Jurkat, Clone E6-1 (cell line): ENCODE measurements at regions not wholly inside any gene's neighbourhood (a gene's known extent, or its start where the extent isn't known, plus 50 kb on each side); places are given as distances from the start of the nearest gene placed in this dataset.

Experiments
- DNase-seq: peaks from one replicate; pipeline ENCODE4 v3.0.0-alpha.2; 2011; ENCODE audit warnings: low read depth, low spot score
- H3K4me3 ChIP-seq: 2 replicates; pipeline ENCODE4 v1.5.1; 2011; ENCODE audit warnings: mild to moderate bottlenecking, low read length, control low read depth, moderate library complexity

GRCh38 chr13:103192511-103193135 is 126.4 kb upstream of the SLC10A2 start:
- H3K4me3 ChIP-seq, result no peak overlapping the region
- no peak for DNase-seq

- DNase-seq, result no peak
- H3K4me3 ChIP-seq, result no peak overlapping the region
Observed at GRCh38 chr13:103190841-103191240, 124.6 kb upstream of the SLC10A2 start.

- DNase-seq, result peak; percentile 25
- H3K4me3 ChIP-seq, result no peak overlapping the region
Observed at GRCh38 chr13:103188713-103189326, 122.6 kb upstream of the SLC10A2 start.

GRCh38 chr13:103187721-103188156 is 121.5 kb upstream of the SLC10A2 start:
- H3K4me3 ChIP-seq, result no peak overlapping the region
- no peak for DNase-seq

- no peak overlapping the region for H3K4me3 ChIP-seq
- no peak for DNase-seq
Observed at GRCh38 chr13:103184413-103184812, 118.2 kb upstream of the SLC10A2 start.

- DNase-seq, result no peak
- H3K4me3 ChIP-seq, result no peak overlapping the region
Observed at GRCh38 chr13:103178986-103179943, 113.0 kb upstream of the SLC10A2 start.

GRCh38 chr13:103174966-103175365 is 108.7 kb upstream of the SLC10A2 start:
- no peak overlapping the region for H3K4me3 ChIP-seq

GRCh38 chr13:103168901-103169508 is 102.8 kb upstream of the SLC10A2 start:
- no peak overlapping the region for H3K4me3 ChIP-seq
- no peak for DNase-seq

More at GRCh38 chr13:103174966-103175365, 108.7 kb upstream of the SLC10A2 start:
- no peak for DNase-seq

- no peak for DNase-seq
- H3K4me3 ChIP-seq, result no peak overlapping the region
Observed at GRCh38 chr13:103164251-103164650, 98.0 kb upstream of the SLC10A2 start.

GRCh38 chr13:103161476-103161875 is 95.3 kb upstream of the SLC10A2 start:
- DNase-seq, result no peak
- H3K4me3 ChIP-seq, result no peak overlapping the region

GRCh38 chr13:103157434-103158145 is 91.4 kb upstream of the SLC10A2 start:
- DNase-seq, result no peak
- H3K4me3 ChIP-seq, result no peak overlapping the region

- H3K4me3 ChIP-seq, result no peak overlapping the region
- no peak for DNase-seq
Observed at GRCh38 chr13:103157016-103157415, 90.8 kb upstream of the SLC10A2 start.

- H3K4me3 ChIP-seq, result no peak overlapping the region
- DNase-seq, result no peak
Observed at GRCh38 chr13:103156346-103156998, 90.3 kb upstream of the SLC10A2 start.

- no peak overlapping the region for H3K4me3 ChIP-seq
- DNase-seq, result no peak
Observed at GRCh38 chr13:103153466-103153865, 87.2 kb upstream of the SLC10A2 start.

- no peak overlapping the region for H3K4me3 ChIP-seq
- no peak for DNase-seq
Observed at GRCh38 chr13:103147961-103148360, 81.7 kb upstream of the SLC10A2 start.

- no peak for DNase-seq
- H3K4me3 ChIP-seq, result no peak overlapping the region
Observed at GRCh38 chr13:103145442-103145841, 79.2 kb upstream of the SLC10A2 start.

GRCh38 chr13:103143432-103143831 is 77.2 kb upstream of the SLC10A2 start:
- DNase-seq, result no peak
- no peak overlapping the region for H3K4me3 ChIP-seq

GRCh38 chr13:103142151-103142550 is 75.9 kb upstream of the SLC10A2 start:
- no peak overlapping the region for H3K4me3 ChIP-seq
- DNase-seq, result no peak
